ENCODE measurements at regions not wholly inside any gene's neighbourhood (a gene's known extent, or its start where the extent isn't known, plus 50 kb on each side); places are given as distances from the start of the nearest gene placed in this dataset.

DNA sequence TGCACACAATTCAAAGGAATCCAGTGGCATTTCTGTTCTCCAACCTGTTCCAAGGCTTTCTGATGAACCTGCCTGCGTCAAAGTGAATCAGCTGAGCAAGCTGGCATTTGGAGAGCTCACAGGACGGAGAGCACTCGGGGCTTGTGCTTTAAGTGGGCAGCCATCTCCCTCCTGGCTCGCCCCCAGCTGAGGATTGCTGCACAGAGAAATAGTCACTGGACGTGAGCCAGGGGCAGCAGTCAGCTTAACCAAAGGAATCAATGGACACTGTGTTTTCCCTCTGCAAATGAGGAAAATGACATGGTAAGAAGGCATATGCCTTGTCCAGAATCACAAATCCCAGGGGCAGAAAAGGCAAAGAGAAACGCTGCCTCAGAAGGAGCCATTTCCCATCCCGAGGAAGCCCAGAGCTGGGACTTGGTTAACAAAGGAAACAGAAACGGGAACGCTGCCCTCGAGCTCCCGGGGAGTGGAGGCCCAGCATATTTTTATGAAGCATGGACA is 299.4 kb downstream of the ZSWIM6 start:
- H3K27ac ChIP-seq (ENCODE audit: low read length), result no peak overlapping the region
- no peak overlapping the region for H3K4me2 ChIP-seq (ENCODE audit: low read length)
- H3K9me3 ChIP-seq (ENCODE audit: insufficient read depth, low read length), result no peaks in the 10 kb centered on the region
- H3K27me3 ChIP-seq (ENCODE audit: low read depth, low read length), result no peaks in the 10 kb centered on the region
- no peak overlapping the region for H2AFZ ChIP-seq (ENCODE audit: low read depth, low read length)
- no peaks in the 10 kb centered on the region for H4K20me1 ChIP-seq (ENCODE audit: insufficient read depth, low read length)
- H3K4me3 ChIP-seq (ENCODE audit: low read length), result no peak overlapping the region
- no peak overlapping the region for H3K9ac ChIP-seq (ENCODE audit: low read length)
- TF ChIP-seq CTCF (IDR thresholded peaks at IDR 0.05; ENCODE audit: low read depth, low read length), result no peak
- no peak for TF ChIP-seq EZH2phosphoT487 (IDR thresholded peaks at IDR 0.05; ENCODE audit: low read depth)
- no peaks in the 10 kb centered on the region for H3K79me2 ChIP-seq (ENCODE audit: low read length)
- no peaks in the 10 kb centered on the region for H3K36me3 ChIP-seq (replicated peaks; ENCODE audit: low read depth, low read length)
- no peaks in the 10 kb centered on the region for H3K4me1 ChIP-seq (ENCODE audit: low read length)

GRCh38 chr5:61632064-61632463 is 300.0 kb downstream of the ZSWIM6 start:
- H3K27me3 ChIP-seq (ENCODE audit: low read depth, low read length), result no peaks in the 10 kb centered on the region
- TF ChIP-seq CTCF (IDR thresholded peaks at IDR 0.05; ENCODE audit: low read depth, low read length), result no peak
- no peak for TF ChIP-seq EZH2phosphoT487 (IDR thresholded peaks at IDR 0.05; ENCODE audit: low read depth)

GRCh38 chr5:61635271-61635670 is 303.2 kb downstream of the ZSWIM6 start:
- H3K4me2 ChIP-seq (ENCODE audit: low read length), result no peak overlapping the region
- H3K27ac ChIP-seq (ENCODE audit: low read length), result no peak overlapping the region
- H3K4me3 ChIP-seq (ENCODE audit: low read length), result no peak overlapping the region
- H3K79me2 ChIP-seq (ENCODE audit: low read length), result no peaks in the 10 kb centered on the region
- no peak overlapping the region for H3K9ac ChIP-seq (ENCODE audit: low read length)
- H3K4me1 ChIP-seq (ENCODE audit: low read length), result no peaks in the 10 kb centered on the region
- no peak overlapping the region for H2AFZ ChIP-seq (ENCODE audit: low read depth, low read length)
- H3K36me3 ChIP-seq (replicated peaks; ENCODE audit: low read depth, low read length), result no peaks in the 10 kb centered on the region
- TF ChIP-seq CTCF (IDR thresholded peaks at IDR 0.05; ENCODE audit: low read depth, low read length) (no peak), EZH2phosphoT487 (IDR thresholded peaks at IDR 0.05; ENCODE audit: low read depth) (no peak)
- no peaks in the 10 kb centered on the region for H3K9me3 ChIP-seq (ENCODE audit: insufficient read depth, low read length)
- no peaks in the 10 kb centered on the region for H4K20me1 ChIP-seq (ENCODE audit: insufficient read depth, low read length)
- 0 out of 2 replicates have a peak, but pooled peaks cover under 1% of the 10 kb centered on the region for H3K27me3 ChIP-seq (ENCODE audit: low read depth, low read length)

More at GRCh38 chr5:61632064-61632463, 300.0 kb downstream of the ZSWIM6 start:
- Histone ChIP-seq H3K9me3 (ENCODE audit: insufficient read depth, low read length) (no peaks in the 10 kb centered on the region), H3K27ac (ENCODE audit: low read length) (no peak overlapping the region), H3K36me3 (replicated peaks; ENCODE audit: low read depth, low read length) (no peaks in the 10 kb centered on the region), H3K4me1 (ENCODE audit: low read length) (no peaks in the 10 kb centered on the region), H4K20me1 (ENCODE audit: insufficient read depth, low read length) (no peaks in the 10 kb centered on the region), H2AFZ (ENCODE audit: low read depth, low read length) (no peak overlapping the region), H3K9ac (ENCODE audit: low read length) (no peak overlapping the region), H3K79me2 (ENCODE audit: low read length) (no peaks in the 10 kb centered on the region), H3K4me2 (ENCODE audit: low read length) (no peak overlapping the region), H3K4me3 (ENCODE audit: low read length) (no peak overlapping the region)

GRCh38 chr5:61637566-61637965 is 305.5 kb downstream of the ZSWIM6 start:
- Histone ChIP-seq H3K4me2 (ENCODE audit: low read length) (no peak overlapping the region), H3K27ac (ENCODE audit: low read length) (no peak overlapping the region), H3K79me2 (ENCODE audit: low read length) (no peaks in the 10 kb centered on the region), H3K9ac (ENCODE audit: low read length) (no peak overlapping the region), H2AFZ (ENCODE audit: low read depth, low read length) (no peak overlapping the region), H3K4me1 (ENCODE audit: low read length) (no peaks in the 10 kb centered on the region), H3K9me3 (ENCODE audit: insufficient read depth, low read length) (no peaks in the 10 kb centered on the region), H3K27me3 (ENCODE audit: low read depth, low read length) (peaks cover 14% of the 10 kb centered on the region; the same call in 1 of the 2 replicates), H4K20me1 (ENCODE audit: insufficient read depth, low read length) (no peaks in the 10 kb centered on the region), H3K4me3 (ENCODE audit: low read length) (no peak overlapping the region), H3K36me3 (replicated peaks; ENCODE audit: low read depth, low read length) (no peaks in the 10 kb centered on the region)
- TF ChIP-seq CTCF (IDR thresholded peaks at IDR 0.05; ENCODE audit: low read depth, low read length), result no peak
- TF ChIP-seq EZH2phosphoT487 (IDR thresholded peaks at IDR 0.05; ENCODE audit: low read depth), result no peak

Data from OCI-LY3 (cell line).